Neural crest cell (in vitro differentiated cells): ENCODE measurements at regions not wholly inside any gene's neighbourhood (a gene's known extent, or its start where the extent isn't known, plus 50 kb on each side); places are given as distances from the start of the nearest gene placed in this dataset.

Experiments used
- DNase-seq: peaks from one replicate; pipeline ENCODE4 v3.0.0; 2021; ENCODE audit warnings: low read depth, mixed read lengths, low spot score
- H3K27ac Mint-ChIP-seq: one replicate; pipeline ENCODE4 v1.8.0; 2021; ENCODE audit warnings: mild to moderate bottlenecking, mixed read lengths; ENCODE audit not compliant: unreplicated experiment
- H3K27me3 Mint-ChIP-seq: 2 replicates; pipeline ENCODE4 v1.8.0; 2021; ENCODE audit warnings: low read depth, mild to moderate bottlenecking, mixed read lengths
- H3K36me3 Mint-ChIP-seq: 2 replicates; pipeline ENCODE4 v1.8.0; 2021; ENCODE audit warnings: low read depth, mild to moderate bottlenecking, mixed read lengths
- H3K4me1 Mint-ChIP-seq: 2 replicates; pipeline ENCODE4 v1.8.0; 2021; ENCODE audit warnings: mixed read lengths
- H3K4me3 Mint-ChIP-seq: one replicate; pipeline ENCODE4 v1.8.0; 2021; ENCODE audit warnings: mild to moderate bottlenecking, mixed read lengths
- H3K9me3 Mint-ChIP-seq: 2 replicates; pipeline ENCODE4 v1.8.0; 2021; ENCODE audit warnings: mixed read lengths
- TF ChIP-seq, protein P1 (sequence below): fragments of 200-600 bp; sonication (generic); conservative IDR thresholded peaks from 2 replicates; pipeline ENCODE4 v1.5.0; 2021; ENCODE audit warnings: antibody characterized with exemption, mild to moderate bottlenecking

DNA sequence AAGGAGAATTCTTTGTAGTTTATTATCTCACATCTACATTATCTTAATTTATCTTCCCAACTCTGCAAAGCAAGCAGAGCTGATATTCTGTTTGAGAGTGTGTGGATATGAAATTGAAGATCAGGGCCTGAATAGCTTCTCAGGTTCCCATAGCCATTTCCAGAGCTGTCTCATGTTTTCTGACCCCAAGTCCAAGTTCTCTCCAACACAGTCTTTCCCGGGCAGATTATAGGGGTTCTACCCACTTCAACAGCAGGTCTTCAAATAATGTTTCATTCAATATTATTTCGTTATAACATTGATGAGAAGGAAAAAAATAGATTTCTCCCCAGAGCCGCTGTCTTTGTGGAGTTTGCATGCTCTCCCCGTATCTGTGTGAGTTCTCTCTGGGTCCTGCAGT, 234.9 kb downstream of the ENC1 start:
- DNase-seq, result no peak
- Mint-ChIP-seq H3K27me3 (no peaks in the 10 kb centered on the region), H3K9me3 (no peaks in the 10 kb centered on the region), H3K27ac (no peak overlapping the region), H3K36me3 (no peaks in the 10 kb centered on the region), H3K4me1 (peaks cover 36% of the 10 kb centered on the region), H3K4me3 (no peak overlapping the region)
- TF ChIP-seq, protein P1, sequence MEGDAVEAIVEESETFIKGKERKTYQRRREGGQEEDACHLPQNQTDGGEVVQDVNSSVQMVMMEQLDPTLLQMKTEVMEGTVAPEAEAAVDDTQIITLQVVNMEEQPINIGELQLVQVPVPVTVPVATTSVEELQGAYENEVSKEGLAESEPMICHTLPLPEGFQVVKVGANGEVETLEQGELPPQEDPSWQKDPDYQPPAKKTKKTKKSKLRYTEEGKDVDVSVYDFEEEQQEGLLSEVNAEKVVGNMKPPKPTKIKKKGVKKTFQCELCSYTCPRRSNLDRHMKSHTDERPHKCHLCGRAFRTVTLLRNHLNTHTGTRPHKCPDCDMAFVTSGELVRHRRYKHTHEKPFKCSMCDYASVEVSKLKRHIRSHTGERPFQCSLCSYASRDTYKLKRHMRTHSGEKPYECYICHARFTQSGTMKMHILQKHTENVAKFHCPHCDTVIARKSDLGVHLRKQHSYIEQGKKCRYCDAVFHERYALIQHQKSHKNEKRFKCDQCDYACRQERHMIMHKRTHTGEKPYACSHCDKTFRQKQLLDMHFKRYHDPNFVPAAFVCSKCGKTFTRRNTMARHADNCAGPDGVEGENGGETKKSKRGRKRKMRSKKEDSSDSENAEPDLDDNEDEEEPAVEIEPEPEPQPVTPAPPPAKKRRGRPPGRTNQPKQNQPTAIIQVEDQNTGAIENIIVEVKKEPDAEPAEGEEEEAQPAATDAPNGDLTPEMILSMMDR, result no peak

- H3K36me3 Mint-ChIP-seq, result no peaks in the 10 kb centered on the region
- no peaks in the 10 kb centered on the region for H3K9me3 Mint-ChIP-seq
- H3K4me1 Mint-ChIP-seq, result peaks cover 36% of the 10 kb centered on the region
- TF ChIP-seq, protein P1, result no peak
- H3K27ac Mint-ChIP-seq, result no peak overlapping the region
- DNase-seq, result no peak
- no peak overlapping the region for H3K4me3 Mint-ChIP-seq
- no peaks in the 10 kb centered on the region for H3K27me3 Mint-ChIP-seq
Measured at GRCh38 chr5:74404574-74405508, 235.7 kb downstream of the ENC1 start.

DNA sequence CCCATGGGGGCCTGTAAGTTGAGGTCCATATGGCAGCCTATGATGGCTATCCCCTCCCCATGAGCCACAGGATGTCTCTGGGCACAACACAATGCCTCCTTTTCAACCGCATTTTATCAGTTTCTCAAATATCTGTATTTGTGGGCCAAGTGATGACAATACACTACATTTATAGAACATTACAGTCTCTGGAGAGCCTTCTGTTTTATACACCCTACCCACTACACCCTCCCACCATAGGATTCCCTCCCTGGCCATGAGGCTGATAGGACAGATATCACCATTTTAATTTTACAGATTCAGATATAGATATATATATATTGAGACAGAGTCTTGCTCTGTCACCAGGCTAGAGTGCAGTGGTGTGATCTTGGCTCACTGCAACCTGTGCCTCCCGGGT, 236.8 kb downstream of the ENC1 start:
- H3K27me3 Mint-ChIP-seq, result no peaks in the 10 kb centered on the region
- no peaks in the 10 kb centered on the region for H3K9me3 Mint-ChIP-seq
- DNase-seq, result no peak
- TF ChIP-seq, protein P1, result no peak
- H3K4me1 Mint-ChIP-seq, result peaks cover 36% of the 10 kb centered on the region
- H3K4me3 Mint-ChIP-seq, result no peak overlapping the region
- no peak overlapping the region for H3K27ac Mint-ChIP-seq
- H3K36me3 Mint-ChIP-seq, result no peaks in the 10 kb centered on the region

DNA sequence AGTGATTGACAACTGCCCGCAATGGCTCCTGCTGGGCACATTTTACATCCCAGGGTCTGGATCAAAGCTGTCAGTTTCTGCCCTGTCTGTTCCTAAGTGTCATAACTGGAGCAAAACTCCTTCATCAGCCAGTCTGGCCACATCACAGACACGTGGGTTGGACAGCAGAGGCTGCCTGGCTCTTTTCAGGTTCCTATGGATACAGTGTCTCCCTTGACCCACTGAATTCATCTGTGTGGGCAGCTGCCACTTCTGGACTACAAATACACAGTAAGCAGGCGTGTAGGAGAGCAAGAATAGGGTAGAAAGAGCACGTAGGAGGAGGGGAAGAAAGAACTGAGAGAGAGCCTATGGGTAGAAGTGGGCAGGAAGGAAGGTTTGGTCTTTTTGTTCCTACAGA, 238.0 kb downstream of the ENC1 start:
- H3K4me1 Mint-ChIP-seq, result peaks cover 26% of the 10 kb centered on the region
- DNase-seq, result no peak
- TF ChIP-seq, protein P1, result no peak
- H3K4me3 Mint-ChIP-seq, result no peak overlapping the region
- H3K27me3 Mint-ChIP-seq, result no peaks in the 10 kb centered on the region
- H3K9me3 Mint-ChIP-seq, result no peaks in the 10 kb centered on the region
- H3K36me3 Mint-ChIP-seq, result no peaks in the 10 kb centered on the region
- peak overlapping the region; percentile 39 for H3K27ac Mint-ChIP-seq

- DNase-seq, result no peak
- TF ChIP-seq, protein P1, result no peak
- Mint-ChIP-seq H3K9me3 (no peaks in the 10 kb centered on the region), H3K27me3 (no peaks in the 10 kb centered on the region), H3K4me3 (no peak overlapping the region), H3K4me1 (peaks cover 28% of the 10 kb centered on the region), H3K27ac (no peak overlapping the region), H3K36me3 (no peaks in the 10 kb centered on the region)
Measured at GRCh38 chr5:74401946-74402320, 238.6 kb downstream of the ENC1 start.
